ENCODE measurements at regions not wholly inside any gene's neighbourhood (a gene's known extent, or its start where the extent isn't known, plus 50 kb on each side); places are given as distances from the start of the nearest gene placed in this dataset.

GRCh38 chr10:108454793-108455192 lies 1290.3 kb upstream of the SORCS1 start:
- Histone ChIP-seq H3K27ac (ENCODE audit: low read depth, low read length) (no peak overlapping the region), H3K27me3 (ENCODE audit: insufficient read depth, low read length) (no peaks in the 10 kb centered on the region), H3K9ac (ENCODE audit: low read length) (no peak overlapping the region), H3K79me2 (ENCODE audit: insufficient read depth, low read length) (no peaks in the 10 kb centered on the region), H3K9me2 (ENCODE audit: insufficient read depth) (no peaks in the 10 kb centered on the region), H3K4me1 (ENCODE audit: control insufficient read depth in 1 of 2, insufficient read depth in 2 of 2, low read length in 2 of 2) (no peaks in the 10 kb centered on the region), H3K4me2 (ENCODE audit: low read length) (no peak overlapping the region), H2AFZ (ENCODE audit: low read depth, low read length, poor library complexity, severe bottlenecking) (no peak overlapping the region), H3K9me3 (ENCODE audit: control insufficient read depth in 1 of 2, insufficient read depth in 1 of 2, low read depth in 1 of 2, low read length in 2 of 2) (peaks cover 29 to 41% of the 10 kb centered on the region in 2 experiments; a peak in 2 of 4 replicates), H4K20me1 (ENCODE audit: insufficient read depth) (no peaks in the 10 kb centered on the region), H3K36me3 (ENCODE audit: control insufficient read depth in 1 of 2, insufficient read depth in 2 of 2, low read length in 2 of 2) (no peaks in the 10 kb centered on the region), H3K4me3 (replicated peaks in 1 of 2; ENCODE audit: low read depth in 1 of 2, low read length in 2 of 2) (no peak overlapping the region)
- CTCF ChIA-PET = no interaction called here
- DNase-seq (ENCODE audit: low read depth, low spot score) (no peak), ATAC-seq (no peak)
- TF ChIP-seq SP1 (IDR thresholded peaks at IDR 0.05; ENCODE audit: low read depth) (no peak), FOSL1 (IDR thresholded peaks at IDR 0.05; ENCODE audit: low read depth) (no peak), EZH2 (IDR thresholded peaks at IDR 0.05) (no peak), ZFX (IDR thresholded peaks at IDR 0.05) (no peak), CEBPB (IDR thresholded peaks at IDR 0.05; ENCODE audit: low read depth) (no peak), CTCF (IDR thresholded peaks at IDR 0.05 in 2 of 3, conservative IDR thresholded peaks at IDR 0.05 in 1 of 3; ENCODE audit: borderline replicate concordance in 1 of 3, insufficient read depth in 1 of 3, low read depth in 2 of 3, low read length in 2 of 3) (no peak), POLR2A (IDR thresholded peaks at IDR 0.05; ENCODE audit: borderline replicate concordance, extremely low read depth, insufficient read depth, insufficient read length) (no peak), SRF (IDR thresholded peaks at IDR 0.05; ENCODE audit: low read depth) (no peak), JUND (IDR thresholded peaks at IDR 0.05) (no peak), REST (IDR thresholded peaks at IDR 0.05; ENCODE audit: low read depth) (no peak)
- TF ChIP-seq, protein P1, sequence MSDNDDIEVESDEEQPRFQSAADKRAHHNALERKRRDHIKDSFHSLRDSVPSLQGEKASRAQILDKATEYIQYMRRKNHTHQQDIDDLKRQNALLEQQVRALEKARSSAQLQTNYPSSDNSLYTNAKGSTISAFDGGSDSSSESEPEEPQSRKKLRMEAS (IDR thresholded peaks at IDR 0.05) = no peak
- TF ChIP-seq, protein P2, sequence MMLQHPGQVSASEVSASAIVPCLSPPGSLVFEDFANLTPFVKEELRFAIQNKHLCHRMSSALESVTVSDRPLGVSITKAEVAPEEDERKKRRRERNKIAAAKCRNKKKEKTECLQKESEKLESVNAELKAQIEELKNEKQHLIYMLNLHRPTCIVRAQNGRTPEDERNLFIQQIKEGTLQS (IDR thresholded peaks at IDR 0.05) = no peak
- no TSS peak for BruUV-seq (replicated peaks)
- POLR2A ChIA-PET = no interaction called here
- intact Hi-C loops (cut with micrococcal nuclease) = no loop called here
- RAD21 ChIA-PET (ENCODE audit: low non-redundant PET in 1 of 2, low total read pairs in 2 of 2, uncharacterized antibody in 2 of 2, unreplicated experiment in 2 of 2) = no interaction called here

All from HCT116 (cell line).